ENCODE measurements at regions not wholly inside any gene's neighbourhood (a gene's known extent, or its start where the extent isn't known, plus 50 kb on each side); places are given as distances from the start of the nearest gene placed in this dataset.

DNA sequence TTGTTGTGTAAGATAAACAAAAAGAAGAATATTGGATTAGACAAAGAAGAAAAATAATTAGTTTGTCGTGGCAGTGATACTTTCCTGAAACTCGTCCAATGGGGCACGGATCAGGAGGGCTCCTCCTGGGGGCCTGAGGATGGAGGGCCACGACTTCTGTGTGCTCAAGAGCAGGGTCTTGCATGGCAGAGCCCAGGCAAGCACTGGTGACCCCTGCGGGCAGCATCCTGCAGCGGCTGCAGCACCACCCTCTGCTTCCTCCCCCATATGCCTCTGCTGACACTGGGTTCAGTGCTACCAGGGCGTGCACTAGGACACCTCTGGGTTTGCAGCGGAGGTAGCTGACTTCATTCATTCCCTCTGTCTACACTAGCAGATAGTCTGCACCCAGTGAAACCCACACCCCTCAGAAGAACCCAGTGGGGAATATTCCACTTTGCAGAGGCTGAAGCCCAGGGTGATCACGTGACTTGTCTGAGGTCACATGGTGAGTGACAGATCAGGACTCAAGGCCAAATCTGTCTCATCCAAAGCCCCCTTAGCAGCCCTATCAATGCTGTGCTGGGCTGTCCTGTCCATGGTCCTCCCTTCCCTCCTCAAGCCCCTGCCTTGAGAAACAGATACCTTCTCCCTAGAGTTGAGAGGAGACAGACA, 375.5 kb downstream of the TCERG1L start:
- TF ChIP-seq TAF1 (IDR thresholded peaks at IDR 0.05; ENCODE audit: low read depth, low read length) (no peak), POLR2AphosphoS5 (IDR thresholded peaks at IDR 0.05; ENCODE audit: low read depth, low read length) (no peak), POLR2A (IDR thresholded peaks at IDR 0.05; ENCODE audit: low read depth, low read length) (no peak), SPI1 (IDR thresholded peaks at IDR 0.05; ENCODE audit: low read depth, low read length) (no peak), PAX5 (IDR thresholded peaks at IDR 0.05; ENCODE audit: insufficient read depth, low read length, severe bottlenecking) (no peak), POU2F2 (IDR thresholded peaks at IDR 0.05; ENCODE audit: low read depth, low read length) (no peak)
